RPMI7951 (cell line): ENCODE measurements at regions not wholly inside any gene's neighbourhood (a gene's known extent, or its start where the extent isn't known, plus 50 kb on each side); places are given as distances from the start of the nearest gene placed in this dataset.
"Not testable (repeated sequence)": the region's sequence is repeated elsewhere in the genome, so short reads cannot be mapped to it uniquely, and the experiment has no call there.

Experiments
- DNase-seq: peaks from one replicate; pipeline ENCODE4 v3.0.0-alpha.2; 2012; ENCODE audit warnings: low read depth

DNA sequence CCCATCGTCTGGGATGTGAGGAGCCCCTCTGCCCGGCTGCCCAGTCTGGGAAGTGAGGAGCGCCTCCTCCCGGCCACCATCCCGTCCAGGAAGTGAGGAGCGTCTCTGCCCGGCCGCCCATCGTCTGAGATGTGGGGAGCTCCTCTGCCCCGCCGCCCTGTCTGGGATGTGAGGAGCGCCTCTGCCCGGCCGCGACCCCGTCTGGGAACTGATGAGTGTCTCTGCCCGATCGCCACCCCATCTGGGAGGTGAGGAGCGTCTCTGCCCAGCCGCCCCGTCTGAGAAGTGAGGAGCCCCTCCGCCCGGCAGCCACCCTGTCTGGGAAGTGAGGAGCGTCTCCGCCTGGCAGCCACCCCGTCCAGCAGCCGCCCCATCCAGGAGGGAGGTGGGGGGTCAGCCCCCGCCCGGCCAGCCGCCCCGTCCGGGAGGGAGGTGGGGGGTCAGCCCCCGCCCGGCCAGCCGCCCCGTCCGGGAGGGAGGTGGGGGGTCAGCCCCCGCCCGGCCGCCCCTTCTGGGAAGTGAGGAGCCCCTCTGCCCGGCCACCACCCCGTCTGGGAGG lies 705.8 kb downstream of the DTWD2 start:
- DNase-seq: not testable (repeated sequence)

DNA sequence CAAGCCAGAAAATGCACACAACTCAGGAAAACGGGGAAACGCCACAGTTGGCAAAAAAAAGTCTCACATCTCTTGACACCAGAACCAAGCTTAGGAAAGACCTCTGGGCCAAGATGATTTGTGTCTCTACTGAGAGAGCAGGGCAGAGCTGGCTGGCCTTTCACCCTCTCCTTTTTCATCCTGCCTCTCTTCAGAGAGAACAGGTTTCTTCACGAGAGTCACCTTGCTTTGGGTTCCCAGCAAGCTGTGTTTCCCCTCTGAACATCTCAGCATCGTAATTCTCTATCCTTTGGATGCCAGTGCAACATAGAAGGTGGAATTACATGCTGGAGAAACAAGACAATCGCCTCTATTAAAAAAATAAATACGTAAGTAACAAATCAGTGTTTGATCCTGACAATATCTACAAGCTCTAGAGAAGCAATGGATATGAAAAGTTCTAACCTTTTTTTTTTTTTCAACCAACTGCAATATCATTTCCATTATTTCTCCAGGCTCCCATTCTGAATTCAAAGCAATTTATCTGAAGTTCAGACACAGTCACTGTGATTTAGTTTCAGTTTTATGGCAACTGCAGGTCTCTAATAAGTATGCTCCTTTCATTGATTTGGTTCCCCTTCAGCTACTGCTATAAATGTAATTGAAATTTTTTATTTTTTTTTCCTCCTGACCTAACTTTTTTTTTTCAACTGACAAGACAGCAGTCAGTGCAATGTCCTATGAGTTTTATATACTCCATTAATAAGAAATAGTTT lies 708.6 kb downstream of the DTWD2 start:
- no peak for DNase-seq

DNA sequence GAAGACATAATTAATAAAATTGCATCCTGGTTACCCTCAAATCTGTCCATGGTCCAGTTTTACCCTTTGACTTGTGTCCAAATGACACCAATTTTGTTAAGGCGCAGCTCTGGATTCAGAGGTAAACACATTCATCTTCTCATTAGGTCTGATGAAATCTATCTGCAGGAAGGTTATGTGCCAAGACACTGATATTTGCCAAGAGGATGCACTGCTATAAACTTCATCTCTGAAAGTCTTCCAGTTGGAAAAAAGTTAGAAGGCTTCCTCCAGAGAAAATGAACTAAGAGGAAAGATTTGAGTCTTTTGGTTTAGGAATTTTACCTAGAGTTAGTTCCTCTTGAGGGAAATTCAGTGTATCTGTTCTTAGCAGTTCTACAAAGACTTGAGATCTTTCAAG lies 717.8 kb downstream of the DTWD2 start:
- DNase-seq: no peak

DNA sequence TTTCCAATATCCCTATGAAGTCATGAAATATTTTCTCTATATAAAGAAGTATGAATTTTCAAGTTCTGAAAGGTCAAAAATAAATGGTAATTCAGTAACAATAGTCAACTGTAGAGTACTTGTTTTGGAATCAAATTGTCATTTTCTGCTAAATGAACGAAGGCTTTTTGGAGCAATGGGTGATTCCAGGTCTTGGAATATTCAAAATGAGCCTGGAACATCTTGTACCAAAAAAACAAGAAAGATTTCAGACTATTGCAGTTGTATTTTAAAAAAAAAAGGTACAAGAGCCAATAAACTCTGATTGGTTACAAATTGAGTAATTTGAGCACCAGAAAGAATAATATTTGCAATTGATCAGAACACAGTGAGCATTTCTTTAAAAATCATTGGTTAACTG lies 730.1 kb downstream of the DTWD2 start:
- DNase-seq: no peak

DNA sequence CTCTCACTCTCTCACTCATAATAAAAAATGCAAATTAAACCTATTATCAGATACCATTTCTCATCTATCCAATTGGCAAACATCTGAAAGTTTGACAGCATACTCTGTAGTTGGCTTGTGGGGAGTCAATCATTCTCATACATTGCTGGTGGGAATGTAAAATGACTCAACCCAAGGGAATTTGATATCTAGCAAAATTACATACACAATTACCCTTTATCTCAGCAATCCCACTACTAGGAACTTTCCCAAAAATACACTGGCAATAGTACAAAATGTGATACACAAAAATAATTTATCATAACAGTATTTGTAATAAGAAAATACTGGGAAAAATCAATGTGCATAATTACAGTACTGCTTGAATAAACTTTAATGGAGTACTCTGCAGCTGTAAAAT lies 731.3 kb downstream of the DTWD2 start:
- DNase-seq: peak; percentile 15

DNA sequence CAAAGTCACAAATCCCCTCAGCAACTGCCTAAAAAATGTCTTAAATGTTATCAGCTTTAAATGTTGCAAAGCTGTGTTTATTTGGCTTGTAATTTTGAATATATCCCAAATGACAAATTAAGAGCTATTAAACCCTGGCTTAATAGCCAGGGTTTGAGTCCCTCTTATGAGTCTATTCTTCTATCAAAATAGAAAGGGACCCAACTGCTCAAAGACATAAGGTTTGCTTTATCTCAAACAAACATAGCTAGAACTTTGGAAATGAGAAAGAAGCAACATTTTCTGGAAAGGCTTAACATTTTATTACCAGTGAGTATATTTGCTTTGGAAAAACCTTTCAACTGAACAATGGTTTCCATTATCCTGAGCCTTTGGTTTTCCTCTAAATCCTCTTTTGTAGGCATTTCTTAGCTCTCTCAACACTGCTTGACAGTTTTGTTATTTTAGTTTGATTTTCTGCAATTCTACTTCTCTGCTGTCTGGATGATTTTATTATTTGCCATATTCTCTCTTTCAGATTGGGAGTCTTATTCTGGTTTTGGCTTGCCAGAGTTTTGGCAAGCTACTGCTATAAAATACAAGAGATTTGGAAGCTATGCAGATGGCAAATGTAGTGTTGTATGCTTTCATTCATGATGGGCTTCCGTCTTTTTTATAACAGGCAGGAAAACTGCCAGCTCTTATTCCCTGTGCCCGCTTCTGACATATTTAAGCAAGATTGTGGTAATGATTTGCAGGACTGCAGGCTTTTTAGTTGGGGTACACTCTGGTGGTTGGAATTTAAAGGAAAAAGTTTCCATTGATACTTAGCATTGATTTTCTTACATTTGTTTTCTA lies 734.9 kb downstream of the DTWD2 start:
- peak; percentile 22 for DNase-seq

DNA sequence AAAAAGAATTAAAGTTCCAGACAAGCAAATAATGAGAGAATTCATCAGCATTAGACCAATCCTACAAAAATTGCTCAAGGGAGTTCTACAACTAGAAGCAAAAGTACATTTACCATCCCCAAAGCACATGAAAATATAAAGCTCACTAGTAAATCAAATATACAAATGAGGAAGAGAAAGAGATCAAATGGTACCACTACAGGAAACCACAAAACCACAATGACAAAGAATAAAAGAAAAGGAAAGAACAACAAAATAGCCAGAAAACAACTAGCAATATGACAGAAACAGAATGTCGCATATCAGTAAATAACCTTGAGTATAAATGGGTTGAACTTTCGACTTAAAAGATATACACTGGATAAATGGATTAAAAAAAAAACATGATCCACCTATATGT lies 739.0 kb downstream of the DTWD2 start:
- DNase-seq: peak; percentile 9

DNA sequence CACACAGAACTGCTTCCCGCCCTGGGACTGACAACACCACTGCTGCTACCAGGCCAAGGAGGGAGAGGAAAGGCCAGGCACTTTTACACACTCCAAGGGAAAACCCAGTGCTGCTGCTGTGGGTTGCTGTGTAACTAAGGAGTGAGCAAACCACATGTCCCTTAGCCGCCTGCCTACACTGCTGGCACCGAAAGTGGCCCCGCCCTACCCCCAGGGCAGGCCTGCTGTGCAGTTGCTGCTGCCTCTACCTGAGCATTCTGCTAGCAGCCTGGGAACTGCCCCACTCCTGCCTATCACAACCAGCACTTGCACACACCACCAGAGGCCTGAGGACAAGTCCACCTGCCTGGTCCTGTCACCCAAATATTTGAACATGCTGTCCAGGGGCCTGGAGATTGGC lies 740.9 kb downstream of the DTWD2 start:
- DNase-seq: no peak

DNA sequence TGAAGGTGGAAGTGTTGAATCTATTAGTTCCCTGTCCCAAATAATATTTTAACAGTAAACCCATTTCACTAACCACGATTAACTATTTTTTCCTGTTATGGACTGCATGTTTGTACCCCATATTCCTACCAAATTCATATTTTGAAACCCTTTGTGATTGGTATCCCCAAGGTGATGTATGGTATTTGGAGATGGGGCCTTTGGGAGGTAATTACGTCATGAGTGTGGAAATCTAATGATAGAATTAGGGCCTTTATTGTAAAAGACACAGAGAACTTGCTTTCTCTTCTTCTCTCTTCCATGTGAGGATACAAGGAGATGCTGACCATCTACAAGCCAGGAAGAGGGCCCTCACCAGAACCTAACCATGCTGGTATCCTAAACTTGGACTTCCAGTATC lies 744.7 kb downstream of the DTWD2 start:
- no peak for DNase-seq

DNA sequence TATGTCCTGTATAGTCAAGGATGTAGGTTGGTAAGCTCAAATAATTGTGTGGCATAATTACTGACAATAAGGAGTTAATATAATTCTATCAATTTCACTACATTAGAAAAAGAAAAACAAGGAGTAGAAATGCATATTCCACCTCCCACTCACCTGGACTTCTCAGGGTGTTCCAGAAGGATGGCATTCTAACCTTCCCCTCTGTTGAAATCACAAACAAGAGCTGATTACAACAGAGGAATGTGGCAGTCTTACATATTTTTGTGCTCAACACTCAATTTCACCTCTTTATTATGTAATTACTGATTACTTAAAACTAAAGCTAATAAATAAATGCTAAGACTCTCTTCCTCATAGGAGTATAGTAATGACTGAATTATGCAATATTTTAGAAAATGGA lies 745.3 kb downstream of the DTWD2 start:
- no peak for DNase-seq

DNA sequence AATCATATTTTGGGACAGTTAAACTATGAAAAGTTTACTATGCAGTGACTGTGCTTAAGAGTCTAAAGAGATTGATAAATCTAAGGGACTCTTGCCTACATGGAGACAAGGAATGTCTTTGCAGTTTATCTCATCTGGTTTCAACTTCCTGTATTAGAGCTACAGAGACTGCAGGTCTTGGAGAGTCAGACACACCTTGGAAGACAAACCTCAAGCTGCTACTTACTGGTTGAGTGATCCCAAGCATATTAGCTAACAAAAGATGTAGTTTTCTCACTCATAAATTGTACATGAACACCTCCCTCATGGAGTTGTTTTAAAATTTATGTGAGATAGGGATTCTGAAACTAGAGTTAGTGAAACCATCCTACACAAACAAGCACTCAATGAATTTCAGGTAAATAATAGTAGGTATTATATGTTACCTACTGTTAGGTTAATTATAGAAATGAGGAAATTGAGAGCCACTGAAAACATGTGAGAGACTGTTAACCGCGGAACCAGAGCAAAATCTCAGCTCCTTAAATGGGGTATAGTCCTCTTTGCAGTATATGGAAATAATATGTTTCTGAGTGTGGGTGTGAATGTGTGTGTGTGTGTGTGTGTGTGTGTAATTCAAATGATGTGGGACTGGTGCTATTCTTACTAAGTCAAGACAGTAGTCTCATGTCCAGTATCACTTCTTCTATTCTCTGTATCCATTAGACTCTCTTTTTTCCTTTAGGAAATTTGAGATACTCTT lies 752.1 kb downstream of the DTWD2 start:
- DNase-seq: no peak

DNA sequence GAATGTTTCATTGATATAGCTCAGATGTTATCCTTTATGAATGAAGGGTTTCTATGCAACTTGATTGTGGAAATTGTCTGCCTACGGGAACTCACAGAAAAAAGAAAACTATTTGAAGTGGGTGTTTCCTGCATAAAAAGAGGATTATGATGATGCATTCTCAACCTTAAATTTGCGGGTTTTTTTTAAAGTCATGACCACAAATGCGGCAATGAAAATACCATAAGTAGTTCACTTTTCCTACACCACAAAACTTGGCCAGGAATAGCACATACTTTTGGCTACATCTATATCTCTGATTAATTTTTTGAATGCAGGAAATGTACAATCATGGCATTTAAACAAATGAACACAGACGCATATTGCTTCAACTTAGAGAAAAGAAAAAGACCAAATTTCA lies 754.7 kb downstream of the DTWD2 start:
- peak; percentile 27 for DNase-seq

DNA sequence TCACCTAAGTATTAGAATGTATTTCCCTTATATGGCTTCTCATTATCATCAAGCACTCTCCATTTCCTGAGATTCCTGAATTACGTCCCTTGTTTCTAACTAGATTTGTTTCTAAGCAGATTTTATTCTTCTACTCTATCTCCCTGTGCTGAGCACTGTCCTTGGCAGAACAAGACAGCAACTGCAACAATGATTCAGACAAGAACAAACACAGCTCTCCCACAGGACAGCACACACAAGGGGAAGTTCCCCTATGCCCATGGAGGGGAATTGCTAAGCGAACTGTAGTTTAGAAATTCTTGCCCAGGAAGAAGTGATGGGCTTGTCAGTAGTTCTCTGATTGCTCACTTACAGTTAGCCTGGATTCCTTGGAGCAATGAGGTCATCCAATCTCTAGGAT lies 759.9 kb downstream of the DTWD2 start:
- no peak for DNase-seq

DNA sequence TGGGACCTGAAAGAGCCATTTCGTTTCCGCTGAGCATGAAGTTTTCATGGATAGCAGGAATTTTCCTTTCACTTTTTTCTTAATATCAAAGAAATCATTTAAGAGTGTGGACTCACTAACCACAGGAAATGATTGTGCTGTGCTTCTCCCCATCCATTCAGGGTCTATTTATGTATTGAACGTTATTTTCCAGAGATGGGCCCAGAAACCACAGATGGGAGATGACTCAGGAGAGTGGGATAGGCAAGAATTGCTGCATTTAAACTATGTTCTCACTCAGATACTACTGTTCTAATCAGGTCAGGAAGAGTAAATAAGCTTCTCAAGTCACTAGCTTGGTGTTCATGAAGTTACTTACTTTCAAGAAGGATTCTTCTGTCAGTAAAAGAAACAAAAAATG lies 763.8 kb downstream of the DTWD2 start:
- DNase-seq: peak; percentile 67

DNA sequence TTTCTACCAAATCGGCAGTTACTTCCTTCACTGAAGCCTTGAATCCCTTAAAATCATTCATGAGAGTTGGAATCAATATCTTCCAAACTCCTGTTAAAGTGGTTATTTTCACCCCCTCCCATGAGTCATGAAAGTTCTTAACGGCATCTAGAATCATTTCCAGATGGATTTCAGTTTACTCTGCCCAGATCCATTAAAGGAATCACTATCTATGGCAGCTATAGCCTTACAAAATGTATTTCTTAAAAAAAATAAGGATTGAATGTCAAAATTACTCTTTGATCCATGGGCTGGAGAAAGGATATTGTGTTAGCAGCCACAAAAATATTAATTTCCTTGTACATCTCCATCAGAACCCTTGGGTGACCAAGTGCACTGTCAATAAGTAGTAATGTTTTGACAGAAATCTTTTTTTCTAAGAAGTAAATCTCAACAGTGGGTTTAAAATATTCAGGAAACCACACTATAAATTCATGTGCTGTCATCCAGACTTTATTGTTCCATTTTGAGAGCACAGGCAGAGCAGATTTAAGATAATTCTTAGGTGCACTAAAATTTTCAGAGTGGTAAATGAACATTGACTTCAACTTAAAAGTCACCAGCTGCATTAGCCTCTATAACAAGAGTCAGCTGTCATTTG lies 767.7 kb downstream of the DTWD2 start:
- peak; percentile 40 for DNase-seq

DNA sequence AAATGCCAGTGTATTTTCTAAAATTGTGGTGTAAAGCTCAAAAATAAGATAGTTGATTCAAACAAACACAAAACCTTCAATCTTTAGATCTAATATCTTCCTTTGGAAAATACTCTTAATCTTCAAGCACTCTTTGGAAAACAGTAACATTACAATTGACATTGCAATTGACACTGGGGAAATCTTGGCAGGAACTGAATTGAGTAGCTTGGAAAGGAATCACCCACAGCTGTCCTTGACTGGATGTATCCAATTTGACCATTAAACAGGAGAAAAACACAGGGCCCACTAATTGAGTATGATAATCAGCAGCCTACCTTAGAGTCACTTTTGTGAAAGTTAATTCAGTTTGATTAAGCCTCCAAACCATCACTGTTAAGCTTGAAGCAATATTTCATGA lies 776.7 kb downstream of the DTWD2 start:
- no peak for DNase-seq

DNA sequence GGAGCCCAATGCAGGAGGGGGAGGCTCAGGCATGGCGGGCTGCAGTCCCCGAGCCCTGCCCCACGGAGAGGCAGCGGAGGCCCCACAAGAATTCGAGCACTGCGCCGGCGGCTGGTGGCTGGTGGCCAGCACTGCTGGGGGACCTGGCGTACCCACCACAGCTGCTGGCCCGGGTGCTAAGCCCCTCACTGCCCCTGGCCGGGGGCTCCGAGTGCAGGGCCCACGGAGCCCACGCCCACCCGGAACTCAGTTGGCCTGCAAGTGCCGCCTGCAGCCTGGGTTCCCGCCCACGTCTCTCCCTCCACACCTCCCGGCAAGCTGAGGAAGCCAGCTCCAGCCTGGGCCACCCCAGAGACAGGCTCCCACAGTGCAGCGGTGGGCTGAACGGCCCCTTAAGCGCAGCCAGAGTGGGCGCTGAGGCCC lies 780.3 kb downstream of the DTWD2 start:
- DNase-seq: no peak

DNA sequence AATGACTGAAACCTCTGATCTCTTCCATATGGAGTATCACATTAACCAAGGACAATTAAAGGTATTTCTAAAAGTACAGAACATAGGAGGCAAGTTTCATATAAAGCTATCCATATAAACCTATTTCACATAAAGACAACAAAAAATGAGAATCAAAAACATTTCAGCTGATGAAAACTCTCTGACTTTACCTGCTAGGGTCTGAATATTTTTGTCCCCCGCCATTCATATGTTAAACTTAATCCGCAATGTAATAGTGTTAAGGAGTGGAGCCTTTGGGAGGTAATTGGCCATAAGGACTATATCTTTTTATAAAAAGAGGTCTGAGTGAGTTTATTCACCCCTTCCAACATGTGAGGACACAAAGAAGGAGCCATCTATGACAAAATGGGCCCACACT lies 788.5 kb downstream of the DTWD2 start:
- DNase-seq: no peak

DNA sequence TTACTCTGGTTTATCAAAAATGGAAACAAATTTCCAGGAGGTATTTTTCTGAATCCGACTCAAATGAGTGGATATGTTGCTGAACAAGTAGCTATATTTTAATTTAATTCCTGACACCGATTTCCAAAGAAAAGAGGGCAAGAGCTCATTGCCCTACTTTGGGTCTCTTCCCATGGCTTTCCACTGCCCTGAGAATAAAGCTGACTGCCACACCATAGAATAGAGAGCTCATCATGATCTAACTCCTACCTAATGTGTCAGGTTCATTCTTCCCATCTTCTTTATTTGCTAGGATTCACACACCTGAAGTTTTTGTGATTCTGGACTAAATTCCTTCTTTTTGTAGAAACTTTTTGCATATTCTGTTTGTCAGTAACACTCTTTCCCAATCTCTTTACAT lies 792.1 kb downstream of the DTWD2 start:
- no peak for DNase-seq

DNA sequence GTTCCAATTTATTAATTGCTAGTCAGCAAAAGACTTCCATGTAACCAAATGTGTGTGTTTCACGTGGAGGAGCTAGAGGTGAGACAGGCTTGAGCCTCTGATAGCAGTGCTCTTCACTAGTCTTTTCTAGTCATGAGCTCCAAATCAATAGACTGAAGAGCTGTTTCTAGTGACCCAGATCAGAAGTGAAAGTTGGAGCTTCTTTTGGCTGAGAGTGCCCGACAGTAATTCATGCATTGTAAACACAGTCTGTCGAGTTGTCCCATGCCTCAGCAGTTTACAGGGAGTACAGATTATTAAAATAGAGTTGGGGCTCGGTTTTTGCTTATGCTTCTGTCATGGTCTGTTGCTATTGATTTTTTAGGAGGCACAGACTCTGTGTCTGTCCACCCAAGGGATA lies 793.1 kb downstream of the DTWD2 start:
- DNase-seq: no peak

DNA sequence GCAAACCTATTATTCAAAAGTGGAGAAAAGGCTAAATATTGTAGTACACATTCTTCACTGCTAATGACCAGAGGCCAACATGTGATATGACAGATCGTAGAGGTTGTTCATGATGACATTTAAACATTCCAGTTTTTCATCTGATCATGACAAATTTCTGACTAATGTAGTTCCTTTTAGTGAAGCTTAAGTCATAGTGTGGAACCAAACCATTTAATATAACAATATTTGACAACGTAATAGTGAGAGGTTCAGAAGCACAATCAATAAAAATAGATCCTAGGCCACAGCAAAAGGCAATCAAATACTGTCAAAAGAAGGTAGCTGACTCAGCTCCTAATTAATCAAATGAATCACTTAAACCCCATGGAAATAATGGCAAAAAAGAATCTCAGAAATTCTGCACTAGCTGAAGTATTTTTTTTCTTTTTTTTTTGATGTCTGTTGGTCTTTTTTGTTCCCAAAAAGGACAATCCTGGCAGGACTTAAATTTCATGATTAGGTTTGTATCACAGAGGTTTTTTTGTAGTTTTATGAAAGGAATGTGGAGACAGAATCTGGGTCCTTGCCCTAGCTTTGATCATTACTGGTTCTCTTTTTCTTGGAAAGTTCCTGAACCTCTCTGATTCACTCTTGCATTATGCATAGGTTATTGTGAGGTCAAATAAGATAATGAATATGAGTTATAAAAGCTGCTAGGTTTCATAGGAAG lies 795.0 kb downstream of the DTWD2 start:
- no peak for DNase-seq
